Naive thymus-derived CD8-positive, alpha-beta T cell (primary cell): ENCODE measurements at regions not wholly inside any gene's neighbourhood (a gene's known extent, or its start where the extent isn't known, plus 50 kb on each side); places are given as distances from the start of the nearest gene placed in this dataset.
A peak's percentile ranks its signal among the peaks of the same experiment; 100 is the strongest.

Experiments used
- ATAC-seq, 2 donors: fragments of 150-1000 bp; cut with Tn5 transposase in 1 of 2; sonication (Bioruptor Pico), chemical (Tn5 transposase) in 1 of 2; 1 replicate in 1 of 2; 2 replicates in 1 of 2; pipeline ENCODE4 v1.10.0; 2021; ENCODE audit warnings: mild to moderate bottlenecking in 2 of 2, moderate library complexity in 2 of 2
- POLR2A ChIA-PET: fragments of 350-600 bp; sonication (Branson Sonifier 250); formaldehyde crosslinking; loops from one replicate; lab custom pipeline; 2021; ENCODE audit warnings: antibody characterized with exemption; lab: Charles Lee
- DNase-seq, 10 donors: peaks; one replicate each; pipeline versions ENCODE4 v3.0.0 to v3.0.0-alpha.2; 2020 to 2022
- H3K27ac Mint-ChIP-seq, 10 donors: one replicate each; pipeline ENCODE4 v1.8.0; 2020 to 2022; ENCODE audit warnings: mild to moderate bottlenecking in 10 of 10, mixed read lengths in 10 of 10, moderate library complexity in 4 of 10, inconsistent platforms in 1 of 10
- H3K27me3 Mint-ChIP-seq, 5 donors: one replicate each; pipeline ENCODE4 v1.8.0; 2021 to 2022; ENCODE audit warnings: mixed read lengths in 5 of 5
- H3K36me3 Mint-ChIP-seq, 3 donors: one replicate each; pipeline ENCODE4 v1.8.0; 2020 to 2022; ENCODE audit warnings: mixed read lengths in 3 of 3, mild to moderate bottlenecking in 2 of 3, inconsistent platforms in 1 of 3
- H3K4me1 Mint-ChIP-seq, 4 donors: one replicate each; pipeline ENCODE4 v1.8.0; 2021 to 2022; ENCODE audit warnings: mixed read lengths in 4 of 4
- H3K4me3 Mint-ChIP-seq, 10 donors: one replicate each; pipeline ENCODE4 v1.8.0; 2020 to 2022; ENCODE audit warnings: mild to moderate bottlenecking in 10 of 10, mixed read lengths in 10 of 10, moderate library complexity in 6 of 10, inconsistent platforms in 1 of 10
- H3K9me3 Mint-ChIP-seq, 9 donors: one replicate each; pipeline ENCODE4 v1.8.0; 2020 to 2022; ENCODE audit warnings: mixed read lengths in 9 of 9, mild to moderate bottlenecking in 3 of 9, inconsistent platforms in 1 of 9, moderate library complexity in 1 of 9

DNA sequence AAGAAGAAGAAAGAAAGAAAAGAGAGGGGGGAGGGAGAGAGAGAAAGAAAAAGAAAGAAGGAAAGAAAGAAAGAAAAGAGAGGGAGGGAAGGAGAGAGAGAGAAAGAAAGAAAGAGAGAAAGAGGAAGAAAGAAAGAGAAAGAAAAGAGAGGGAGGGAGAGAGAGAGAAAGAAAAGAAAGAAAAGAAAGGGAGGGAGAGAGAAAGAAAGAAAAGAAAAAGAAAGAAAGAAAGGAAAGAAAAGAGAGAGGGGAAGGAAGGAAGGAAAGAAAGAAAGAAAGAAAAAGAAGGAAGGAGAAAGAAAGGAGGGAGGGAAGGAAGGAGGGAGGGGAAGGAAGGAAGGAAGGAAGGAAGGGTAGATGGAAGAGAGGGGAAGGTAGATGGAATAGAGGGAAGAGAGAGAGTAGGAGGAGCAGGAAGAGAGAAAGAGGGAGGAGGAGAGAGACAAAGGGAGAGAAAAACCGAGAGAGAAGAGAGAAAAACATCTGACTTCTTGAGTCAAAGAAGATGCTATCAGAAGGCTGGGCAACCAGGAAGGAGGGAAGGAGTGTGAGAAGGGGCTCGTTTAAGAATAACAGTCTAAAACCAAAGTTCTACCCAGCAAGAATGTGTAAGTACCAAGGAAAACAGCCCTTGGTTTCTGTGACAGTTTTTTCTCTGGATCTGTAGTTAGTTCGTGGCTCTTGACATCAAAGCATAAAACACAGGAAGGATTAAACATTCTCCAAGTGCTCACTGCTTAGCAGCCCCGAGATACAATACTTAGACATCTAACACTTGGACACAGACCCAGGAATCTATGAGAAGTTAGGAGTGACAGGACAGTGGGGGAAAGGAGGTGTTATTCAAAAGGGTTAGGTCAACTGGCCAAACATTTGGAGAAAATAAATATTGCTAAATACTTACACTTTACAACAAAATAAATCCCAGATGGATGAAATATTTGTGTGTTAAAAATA lies 131.9 kb upstream of the STMND1 start:
- Mint-ChIP-seq H3K36me3 (no peaks in the 10 kb centered on the region), H3K4me1 (peaks cover under 1 to 3% (median 1%) of the 10 kb centered on the region in 4 donors), H3K4me3 (no peak overlapping the region), H3K27ac (no peak overlapping the region), H3K27me3 (peaks cover 14 to 54% (median 32%) of the 10 kb centered on the region in 5 donors), H3K9me3 (no peaks in the 10 kb centered on the region)
- ATAC-seq: no peak
- no peak for DNase-seq
- POLR2A ChIA-PET: no interaction called here

DNA sequence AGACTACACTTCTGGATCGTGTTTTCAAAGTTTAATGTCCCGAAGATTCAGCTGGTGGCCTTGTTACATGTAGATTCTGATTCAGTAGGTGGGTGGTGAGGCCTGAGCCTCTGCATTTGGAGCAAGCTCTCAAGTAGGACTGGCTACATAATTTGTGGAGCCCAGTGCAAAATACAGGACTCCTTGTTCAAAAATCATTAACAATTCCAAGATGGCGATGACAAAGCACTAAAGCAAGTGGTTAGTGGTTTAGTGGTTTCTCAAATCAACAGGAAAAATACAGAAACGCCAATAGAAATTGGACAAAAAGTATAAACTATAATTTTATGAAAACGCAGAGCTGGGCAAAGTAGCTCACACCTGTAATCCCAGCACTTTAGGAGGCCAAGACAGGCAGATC lies 133.7 kb upstream of the STMND1 start:
- peaks cover 10 to 46% (median 25%) of the 10 kb centered on the region in 5 donors for H3K27me3 Mint-ChIP-seq
- no peak overlapping the region for H3K4me3 Mint-ChIP-seq
- H3K27ac Mint-ChIP-seq: no peak overlapping the region
- H3K36me3 Mint-ChIP-seq: no peaks in the 10 kb centered on the region
- no peaks in the 10 kb centered on the region for H3K9me3 Mint-ChIP-seq
- DNase-seq: no peak
- H3K4me1 Mint-ChIP-seq: peaks cover 4 to 8% (median 5%) of the 10 kb centered on the region in 4 donors
- no peak for ATAC-seq
- POLR2A ChIA-PET: no interaction called here

DNA sequence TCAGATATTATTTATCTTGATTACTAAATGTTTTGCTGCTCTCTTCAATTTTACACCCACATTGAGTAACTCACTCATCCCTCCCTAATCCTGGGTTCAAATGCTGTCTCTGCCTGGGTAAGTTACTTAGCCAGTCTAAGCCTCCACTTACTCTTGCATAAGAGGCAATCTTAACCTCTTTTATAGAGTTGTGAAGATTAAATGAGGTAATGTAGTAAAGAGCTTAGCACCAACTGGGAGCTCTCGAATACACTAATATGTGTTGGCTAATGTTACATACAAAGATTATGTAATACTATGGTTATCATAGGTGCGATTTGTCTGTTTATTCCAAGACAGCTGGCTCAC lies 134.4 kb upstream of the STMND1 start:
- Mint-ChIP-seq H3K36me3 (no peaks in the 10 kb centered on the region), H3K4me3 (no peak overlapping the region), H3K9me3 (no peaks in the 10 kb centered on the region), H3K4me1 (peaks cover 4 to 8% (median 5%) of the 10 kb centered on the region in 4 donors), H3K27me3 (peaks cover 10 to 44% (median 25%) of the 10 kb centered on the region in 5 donors), H3K27ac (no peak overlapping the region)
- DNase-seq (no peak), ATAC-seq (no peak)
- POLR2A ChIA-PET: no interaction called here

GRCh38 chr6:16966791-16967469 lies 134.9 kb upstream of the STMND1 start:
- no peaks in the 10 kb centered on the region for H3K36me3 Mint-ChIP-seq
- peaks cover 10 to 39% (median 29%) of the 10 kb centered on the region in 5 donors for H3K27me3 Mint-ChIP-seq
- no peak overlapping the region for H3K4me3 Mint-ChIP-seq
- H3K4me1 Mint-ChIP-seq: peaks cover 4 to 8% (median 5%) of the 10 kb centered on the region in 4 donors
- H3K27ac Mint-ChIP-seq: no peak overlapping the region
- ATAC-seq (no peak), DNase-seq (no peak)
- POLR2A ChIA-PET: no interaction called here
- H3K9me3 Mint-ChIP-seq: no peaks in the 10 kb centered on the region

GRCh38 chr6:16965689-16966088 lies 136.2 kb upstream of the STMND1 start:
- H3K36me3 Mint-ChIP-seq: no peaks in the 10 kb centered on the region
- ATAC-seq (no peak), DNase-seq (no peak)
- no peak overlapping the region for H3K27ac Mint-ChIP-seq
- H3K9me3 Mint-ChIP-seq: no peaks in the 10 kb centered on the region
- POLR2A ChIA-PET: no interaction called here
- H3K4me1 Mint-ChIP-seq: peaks cover 4 to 8% (median 5%) of the 10 kb centered on the region in 4 donors
- H3K4me3 Mint-ChIP-seq: no peak overlapping the region
- H3K27me3 Mint-ChIP-seq: peaks cover 6 to 29% (median 22%) of the 10 kb centered on the region in 5 donors

- no peaks in the 10 kb centered on the region for H3K9me3 Mint-ChIP-seq
- peaks cover 6 to 23% (median 18%) of the 10 kb centered on the region in 5 donors for H3K27me3 Mint-ChIP-seq
- no peak overlapping the region for H3K4me3 Mint-ChIP-seq
- H3K36me3 Mint-ChIP-seq: no peaks in the 10 kb centered on the region
- H3K4me1 Mint-ChIP-seq: peaks cover 4 to 8% (median 5%) of the 10 kb centered on the region in 4 donors
- POLR2A ChIA-PET: no interaction called here
- peak overlapping the region in 1 of 10 donors; percentile 17 for H3K27ac Mint-ChIP-seq
- ATAC-seq (peak; percentile 63 to 70), DNase-seq (peak; percentile 10 to 66 (median 30))
These were observed 137.0 kb upstream of the STMND1 start for GRCh38 chr6:16964553-16965499.

- no peak overlapping the region for H3K4me3 Mint-ChIP-seq
- no peak overlapping the region for H3K27ac Mint-ChIP-seq
- DNase-seq (no peak), ATAC-seq (no peak)
- POLR2A ChIA-PET: no interaction called here
- peaks cover 4 to 15% (median 10%) of the 10 kb centered on the region in 5 donors for H3K27me3 Mint-ChIP-seq
- peaks cover 4 to 11% (median 6%) of the 10 kb centered on the region in 4 donors for H3K4me1 Mint-ChIP-seq
- H3K9me3 Mint-ChIP-seq: no peaks in the 10 kb centered on the region
- no peaks in the 10 kb centered on the region for H3K36me3 Mint-ChIP-seq
These were observed 140.3 kb upstream of the STMND1 start for GRCh38 chr6:16961577-16961976.

DNA sequence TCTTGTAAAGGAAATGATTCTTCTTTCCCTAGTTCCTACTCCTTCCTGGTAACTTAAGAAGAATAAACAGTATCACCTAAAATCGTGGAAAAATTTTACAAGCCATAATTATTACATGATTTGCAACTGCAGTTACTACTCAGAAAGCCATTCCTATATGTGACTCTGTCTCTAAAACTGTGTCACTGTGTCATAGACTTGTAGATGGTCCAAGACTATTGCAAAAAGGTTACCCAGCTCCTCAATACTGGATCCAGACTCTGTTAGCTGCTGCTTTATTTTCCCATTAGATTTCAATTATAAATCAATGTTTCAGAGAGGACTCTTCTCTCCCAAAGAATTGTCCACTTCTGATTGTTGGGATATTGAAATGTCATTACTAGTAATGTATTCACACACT lies 142.1 kb upstream of the STMND1 start:
- Mint-ChIP-seq H3K27ac (no peak overlapping the region), H3K4me3 (no peak overlapping the region), H3K4me1 (peaks cover 2 to 16% (median 9%) of the 10 kb centered on the region in 4 donors), H3K27me3 (peaks cover 0 to 8% (median 5%) of the 10 kb centered on the region in 5 donors), H3K9me3 (no peaks in the 10 kb centered on the region), H3K36me3 (no peaks in the 10 kb centered on the region)
- no peak for DNase-seq
- POLR2A ChIA-PET: no interaction called here
- no peak for ATAC-seq

- peak; percentile 61 to 91 for ATAC-seq
- Mint-ChIP-seq H3K27me3 (peaks cover 0 to 15% (median 8%) of the 10 kb centered on the region in 5 donors), H3K4me1 (peaks cover 1 to 13% (median 7%) of the 10 kb centered on the region in 4 donors), H3K36me3 (no peaks in the 10 kb centered on the region), H3K27ac (peak overlapping the region in 2 of 10 donors; percentile 14 to 29), H3K4me3 (no peak overlapping the region), H3K9me3 (peaks cover 0 to 4% (median 0%) of the 10 kb centered on the region in 9 donors)
- DNase-seq: peak in 3 of 10 donors; percentile 3 to 35 (median 16)
- POLR2A ChIA-PET: no interaction called here
These were observed 145.5 kb upstream of the STMND1 start for GRCh38 chr6:16956361-16956760.

GRCh38 chr6:16955899-16956298 lies 146.0 kb upstream of the STMND1 start:
- H3K4me3 Mint-ChIP-seq: no peak overlapping the region
- POLR2A ChIA-PET: no interaction called here
- peaks cover 1 to 13% (median 7%) of the 10 kb centered on the region in 4 donors for H3K4me1 Mint-ChIP-seq
- H3K36me3 Mint-ChIP-seq: no peaks in the 10 kb centered on the region
- peaks cover 0 to 15% (median 9%) of the 10 kb centered on the region in 5 donors for H3K27me3 Mint-ChIP-seq
- DNase-seq (no peak), ATAC-seq (no peak)
- H3K27ac Mint-ChIP-seq: peak overlapping the region in 2 of 10 donors; percentile 14 to 29
- peaks cover 0 to 4% (median 0%) of the 10 kb centered on the region in 9 donors for H3K9me3 Mint-ChIP-seq

DNA sequence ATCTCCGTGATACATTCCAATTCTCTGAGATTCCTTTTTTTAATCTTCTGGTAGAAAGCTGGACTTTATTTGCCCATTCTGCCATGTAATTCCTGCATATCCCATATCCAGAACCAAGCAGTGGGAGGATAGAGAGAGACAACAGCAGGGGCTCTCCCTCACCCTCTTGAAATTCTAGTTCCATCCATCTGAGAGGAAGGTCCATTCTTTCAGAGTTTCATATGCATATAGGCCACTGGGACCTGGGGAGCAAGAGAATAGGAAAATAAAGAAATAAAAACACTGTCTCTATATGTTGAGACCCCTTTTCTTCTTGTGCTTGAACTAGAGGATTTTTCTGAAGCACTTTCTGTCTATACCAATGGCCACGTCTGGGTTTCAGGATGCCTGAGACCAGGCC lies 147.9 kb upstream of the STMND1 start:
- DNase-seq: no peak
- Mint-ChIP-seq H3K9me3 (peaks cover 0 to 4% (median 0%) of the 10 kb centered on the region in 9 donors), H3K36me3 (no peaks in the 10 kb centered on the region), H3K4me3 (no peak overlapping the region), H3K27me3 (peaks cover 0 to 15% (median 11%) of the 10 kb centered on the region in 5 donors), H3K27ac (no peak overlapping the region), H3K4me1 (peaks cover 1 to 13% (median 7%) of the 10 kb centered on the region in 4 donors)
- POLR2A ChIA-PET: no interaction called here
- ATAC-seq: no peak

GRCh38 chr6:16953446-16953845 lies 148.4 kb upstream of the STMND1 start:
- no peak overlapping the region for H3K4me3 Mint-ChIP-seq
- H3K27me3 Mint-ChIP-seq: peaks cover 0 to 15% (median 11%) of the 10 kb centered on the region in 5 donors
- H3K9me3 Mint-ChIP-seq: peaks cover 0 to 4% (median 0%) of the 10 kb centered on the region in 9 donors
- H3K36me3 Mint-ChIP-seq: no peaks in the 10 kb centered on the region
- POLR2A ChIA-PET: no interaction called here
- DNase-seq: no peak
- no peak overlapping the region for H3K27ac Mint-ChIP-seq
- no peak for ATAC-seq
- peaks cover 1 to 13% (median 7%) of the 10 kb centered on the region in 4 donors for H3K4me1 Mint-ChIP-seq
